HS-5 (cell line): ENCODE measurements at regions not wholly inside any gene's neighbourhood (a gene's known extent, or its start where the extent isn't known, plus 50 kb on each side); places are given as distances from the start of the nearest gene placed in this dataset.

Source experiments
- DNase-seq: peaks from one replicate; pipeline ENCODE4 v3.0.0-alpha.2; 2012; ENCODE audit warnings: low read depth

- no peak for DNase-seq
Observed at GRCh38 chrX:10747975-10748374, 127.6 kb upstream of the MID1 start.

- DNase-seq = no peak
Observed at GRCh38 chrX:10749113-10749512, 128.7 kb upstream of the MID1 start.

GRCh38 chrX:10750581-10750980, 130.2 kb upstream of the MID1 start:
- no peak for DNase-seq

GRCh38 chrX:10753116-10753515, 132.7 kb upstream of the MID1 start:
- DNase-seq = no peak

- DNase-seq = no peak
Observed at GRCh38 chrX:10754445-10754844, 134.1 kb upstream of the MID1 start.

- no peak for DNase-seq
Observed at GRCh38 chrX:10755439-10756334, 135.3 kb upstream of the MID1 start.

- peak; percentile 55 for DNase-seq
Observed at GRCh38 chrX:10756441-10756840, 136.1 kb upstream of the MID1 start.

GRCh38 chrX:10759141-10759799, 138.9 kb upstream of the MID1 start:
- no peak for DNase-seq

- DNase-seq = no peak
Observed at GRCh38 chrX:10761447-10761846, 141.1 kb upstream of the MID1 start.

GRCh38 chrX:10769195-10769594, 148.8 kb upstream of the MID1 start:
- no peak for DNase-seq

- DNase-seq = no peak
Observed at GRCh38 chrX:10769696-10770619, 149.6 kb upstream of the MID1 start.

GRCh38 chrX:10773318-10773717, 152.9 kb upstream of the MID1 start:
- DNase-seq = no peak

GRCh38 chrX:10781847-10782530, 161.6 kb upstream of the MID1 start:
- DNase-seq = no peak

GRCh38 chrX:10783451-10783995, 163.1 kb upstream of the MID1 start:
- DNase-seq = no peak

- no peak for DNase-seq
Observed at GRCh38 chrX:10787264-10787663, 166.9 kb upstream of the MID1 start.

GRCh38 chrX:10794203-10794630, 173.8 kb upstream of the MID1 start:
- no peak for DNase-seq

- DNase-seq = no peak
Observed at GRCh38 chrX:10795721-10796120, 175.3 kb upstream of the MID1 start.

GRCh38 chrX:10797466-10797865, 177.1 kb upstream of the MID1 start:
- no peak for DNase-seq

- DNase-seq = no peak
Observed at GRCh38 chrX:10798041-10798440, 177.7 kb upstream of the MID1 start.

- no peak for DNase-seq
Observed at GRCh38 chrX:10800796-10801195, 180.4 kb upstream of the MID1 start.

GRCh38 chrX:10811111-10811510, 190.7 kb upstream of the MID1 start:
- DNase-seq = no peak
